Esophagus (tissue), 2 donors: ENCODE measurements at regions not wholly inside any gene's neighbourhood (a gene's known extent, or its start where the extent isn't known, plus 50 kb on each side); places are given as distances from the start of the nearest gene placed in this dataset.
"Not testable (repeated sequence)": the region's sequence is repeated elsewhere in the genome, so short reads cannot be mapped to it uniquely, and the experiment has no call there.

Experiments
- H3K27ac ChIP-seq, 2 donors: one replicate each; pipeline ENCODE4 v1.5.1; 2013; ENCODE audit warnings: low read depth in 2 of 2, mild to moderate bottlenecking in 2 of 2, inconsistent platforms in 1 of 2, low read length in 1 of 2, moderate library complexity in 1 of 2
- H3K27me3 ChIP-seq, 2 donors: one replicate each; pipeline ENCODE4 v1.6.1; 2013; ENCODE audit warnings: low read length in 2 of 2, control low read depth in 1 of 2, mild to moderate bottlenecking in 1 of 2; ENCODE audit not compliant: insufficient read depth in 2 of 2, control insufficient read depth in 1 of 2
- H3K36me3 ChIP-seq, 2 donors: one replicate each; pipeline ENCODE4 v1.6.1; 2013; ENCODE audit warnings: low read length in 1 of 2; ENCODE audit not compliant: control insufficient read depth in 2 of 2, insufficient read depth in 2 of 2
- H3K4me1 ChIP-seq, 2 donors: one replicate each; pipeline ENCODE4 v1.6.1; 2013; ENCODE audit warnings: low read length in 1 of 2; ENCODE audit not compliant: control insufficient read depth in 2 of 2, insufficient read depth in 2 of 2
- H3K4me3 ChIP-seq, 2 donors: one replicate each; pipeline ENCODE4 v1.5.1; 2013; ENCODE audit warnings: low read length in 2 of 2, mild to moderate bottlenecking in 2 of 2, low read depth in 1 of 2, moderate library complexity in 1 of 2
- H3K9me3 ChIP-seq, 2 donors: one replicate each; pipeline ENCODE4 v1.6.1; 2013; ENCODE audit warnings: mild to moderate bottlenecking in 2 of 2, low read depth in 1 of 2, low read length in 1 of 2, moderate library complexity in 1 of 2; ENCODE audit not compliant: control insufficient read depth in 2 of 2, insufficient read depth in 1 of 2
- WGBS, 2 donors: extraction: QIAGEN DNeasy Blood & Tissue Kit; methylation state at CpG; one replicate each; pipeline ENCODE4 v1.1.7; 2013; 5-methylcytosine and 5-hydroxymethylcytosine counted together
- donor health status: healthy with polysubstance abuse.
- donor health status: Bipolar disorder and iron deficiency.

GRCh38 chr7:109462171-109462570 is 892.5 kb downstream of the DNAJB9 start:
- H3K27ac ChIP-seq: no peak overlapping the region
- WGBS, 2 donors: 71 to 75% methylated on average over 3 of the region's 3 CpGs
- no peaks in the 10 kb centered on the region for H3K4me1 ChIP-seq
- no peak overlapping the region for H3K4me3 ChIP-seq
- no peaks in the 10 kb centered on the region for H3K9me3 ChIP-seq
- no peaks in the 10 kb centered on the region for H3K27me3 ChIP-seq
- no peaks in the 10 kb centered on the region for H3K36me3 ChIP-seq

DNA sequence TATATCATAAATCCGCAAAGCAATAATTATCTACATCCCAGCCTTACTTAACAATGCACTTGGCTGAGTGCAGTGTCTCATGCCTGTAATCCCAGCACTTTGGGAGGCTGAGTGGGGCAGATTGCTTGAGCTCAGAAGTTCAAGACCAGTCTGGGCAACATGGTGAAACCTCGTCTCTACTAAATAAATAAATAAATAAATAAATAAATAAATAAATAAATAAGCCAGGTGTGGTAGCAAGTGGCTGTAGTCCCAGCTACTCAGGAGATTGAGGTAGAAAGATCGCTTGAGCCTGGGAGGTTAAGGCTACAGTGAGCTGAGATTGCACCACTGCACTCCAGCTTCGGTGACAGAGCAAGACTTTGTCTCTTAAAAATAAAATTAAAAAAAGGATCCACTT is 898.1 kb downstream of the DNAJB9 start:
- not testable (repeated sequence) for H3K27ac ChIP-seq, H3K9me3 ChIP-seq, H3K27me3 ChIP-seq, H3K36me3 ChIP-seq, H3K4me3 ChIP-seq, H3K4me1 ChIP-seq
- 87 to 92% methylated on average over 4 of the region's 4 CpGs for WGBS, 2 donors

- Histone ChIP-seq H3K27ac (no peak overlapping the region), H3K27me3 (no peaks in the 10 kb centered on the region), H3K36me3 (no peaks in the 10 kb centered on the region), H3K9me3 (no peaks in the 10 kb centered on the region), H3K4me1 (no peaks in the 10 kb centered on the region), H3K4me3 (no peak overlapping the region)
- 91 to 93% methylated on average over 1 of the region's 1 CpG for WGBS, 2 donors
Observed at GRCh38 chr7:109473172-109473571, 903.5 kb downstream of the DNAJB9 start.

GRCh38 chr7:109476409-109476808 is 906.7 kb downstream of the DNAJB9 start:
- H3K27ac ChIP-seq: no peak overlapping the region
- WGBS, 2 donors: 82 to 83% methylated on average over 3 of the region's 3 CpGs
- H3K27me3 ChIP-seq: no peaks in the 10 kb centered on the region
- H3K9me3 ChIP-seq: no peaks in the 10 kb centered on the region
- no peaks in the 10 kb centered on the region for H3K4me1 ChIP-seq
- no peaks in the 10 kb centered on the region for H3K36me3 ChIP-seq
- no peak overlapping the region for H3K4me3 ChIP-seq

GRCh38 chr7:109479388-109479787 is 909.7 kb downstream of the DNAJB9 start:
- Histone ChIP-seq H3K27me3 (no peaks in the 10 kb centered on the region), H3K36me3 (no peaks in the 10 kb centered on the region), H3K27ac (no peak overlapping the region), H3K4me3 (no peak overlapping the region), H3K9me3 (no peaks in the 10 kb centered on the region), H3K4me1 (no peaks in the 10 kb centered on the region)
- 45 to 64% methylated on average over 2 of the region's 2 CpGs for WGBS, 2 donors

DNA sequence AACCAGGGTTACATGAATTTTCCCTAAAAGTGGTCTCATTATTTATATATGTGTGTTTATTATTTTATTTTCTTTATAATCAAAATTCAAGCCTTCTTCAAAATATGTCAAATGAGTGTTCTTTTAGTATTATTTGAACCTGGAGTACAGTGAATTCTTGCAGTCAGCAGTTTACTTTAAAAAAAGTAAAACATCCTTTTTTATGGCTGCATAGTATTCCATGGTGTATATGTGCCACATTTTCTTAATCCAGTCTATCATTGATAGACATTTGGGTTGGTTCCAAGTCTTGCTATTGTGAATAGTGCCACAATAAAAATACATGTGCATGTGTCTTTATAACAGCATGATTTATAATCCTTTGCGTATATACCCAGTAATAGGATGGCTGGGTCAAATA is 920.9 kb downstream of the DNAJB9 start:
- H3K36me3 ChIP-seq, H3K27me3 ChIP-seq, H3K4me3 ChIP-seq, H3K4me1 ChIP-seq, H3K9me3 ChIP-seq, H3K27ac ChIP-seq: not testable (repeated sequence)
- WGBS, 2 donors: 98 to 100% methylated on average over 1 of the region's 1 CpG

DNA sequence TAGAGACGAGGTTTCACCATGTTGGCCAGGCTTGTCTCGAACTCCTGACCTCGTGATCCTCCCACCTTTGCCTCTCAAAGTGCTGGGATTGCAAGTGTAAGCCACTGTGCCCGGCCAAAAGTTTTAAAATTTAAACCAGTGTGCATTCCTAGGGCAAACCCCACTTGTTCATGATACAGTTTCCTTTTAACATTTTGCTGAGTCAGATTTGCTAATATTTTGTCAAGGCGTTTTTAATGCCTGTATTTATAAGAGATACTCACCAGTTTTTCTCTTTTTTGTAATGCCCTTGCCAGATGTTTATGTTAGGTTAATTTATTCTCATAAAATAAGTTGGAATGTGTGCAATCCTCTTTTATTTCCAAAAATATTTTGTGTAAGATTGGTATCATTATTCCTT is 927.4 kb downstream of the DNAJB9 start:
- Histone ChIP-seq H3K4me1 (no peaks in the 10 kb centered on the region), H3K27me3 (no peaks in the 10 kb centered on the region)
- WGBS, 2 donors: 76 to 83% methylated on average over 5 of the region's 5 CpGs

DNA sequence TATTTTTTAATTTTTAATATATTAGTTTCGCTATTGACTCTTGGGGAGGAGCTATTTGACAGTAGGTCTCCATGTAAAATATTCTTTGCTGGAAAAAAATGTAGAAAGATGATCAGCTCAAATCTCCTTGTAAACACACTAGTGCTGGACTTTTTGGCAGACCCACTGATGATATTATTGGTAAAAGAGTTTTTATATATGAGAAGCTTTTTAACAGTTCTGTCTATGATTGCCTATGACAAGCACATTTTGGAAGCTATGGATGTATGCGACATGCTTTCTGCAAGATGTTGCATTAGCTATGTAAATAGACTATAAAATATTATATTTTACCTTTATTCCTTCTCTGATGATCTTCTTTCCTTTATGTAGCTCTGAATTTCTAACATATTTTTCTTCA is 928.5 kb downstream of the DNAJB9 start:
- H3K36me3 ChIP-seq: no peaks in the 10 kb centered on the region

More for the DNA sequence above, 927.4 kb downstream of the DNAJB9 start:
- Histone ChIP-seq H3K4me3 (no peak overlapping the region), H3K36me3 (no peaks in the 10 kb centered on the region), H3K9me3 (no peaks in the 10 kb centered on the region), H3K27ac (no peak overlapping the region)

GRCh38 chr7:109503421-109503820 is 933.7 kb downstream of the DNAJB9 start:
- H3K36me3 ChIP-seq: no peaks in the 10 kb centered on the region
- no peak overlapping the region for H3K27ac ChIP-seq
- no peaks in the 10 kb centered on the region for H3K27me3 ChIP-seq
- WGBS, 2 donors: 78 to 81% methylated on average over 2 of the region's 2 CpGs
- H3K9me3 ChIP-seq: peaks cover 0 to 2% of the 10 kb centered on the region in 2 donors
- no peaks in the 10 kb centered on the region for H3K4me1 ChIP-seq
- no peak overlapping the region for H3K4me3 ChIP-seq

More for the DNA sequence above, 928.5 kb downstream of the DNAJB9 start:
- WGBS, 2 donors: 79 to 86% methylated on average over 2 of the region's 2 CpGs
- Histone ChIP-seq H3K4me1 (no peaks in the 10 kb centered on the region), H3K27ac (no peak overlapping the region), H3K9me3 (peaks cover 0 to 2% of the 10 kb centered on the region in 2 donors), H3K27me3 (no peaks in the 10 kb centered on the region), H3K4me3 (no peak overlapping the region)

DNA sequence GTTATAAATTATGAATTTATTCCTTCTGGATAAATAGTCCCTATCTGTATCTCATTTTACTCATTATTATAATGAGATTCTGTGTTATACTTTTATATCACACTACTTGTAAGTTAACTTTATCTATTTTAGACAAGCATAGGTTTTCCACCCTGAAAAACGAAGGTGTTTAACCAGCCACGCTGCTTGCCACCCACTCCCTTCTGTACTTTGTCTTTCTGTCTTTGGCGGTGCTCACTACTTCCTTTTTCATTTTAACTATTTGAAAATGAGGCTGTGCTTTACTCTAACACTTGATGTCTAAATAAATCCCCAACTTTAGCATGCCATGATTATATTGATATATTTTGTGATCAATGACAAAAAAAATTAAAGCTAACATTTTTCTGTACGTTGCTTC is 952.9 kb downstream of the DNAJB9 start:
- Histone ChIP-seq H3K36me3 (no peaks in the 10 kb centered on the region), H3K27me3 (no peaks in the 10 kb centered on the region), H3K9me3 (no peaks in the 10 kb centered on the region), H3K27ac (no peak overlapping the region), H3K4me1 (no peaks in the 10 kb centered on the region), H3K4me3 (no peak overlapping the region)
- WGBS, 2 donors: 42 to 48% methylated on average over 4 of the region's 4 CpGs
